H1 (cell line): ENCODE measurements at regions not wholly inside any gene's neighbourhood (a gene's known extent, or its start where the extent isn't known, plus 50 kb on each side); places are given as distances from the start of the nearest gene placed in this dataset.

Experiments used
- CTCF ChIA-PET: fragments of 300-600 bp; sonication (Branson Sonifier 250); formaldehyde crosslinking; loops from one replicate; lab custom pipeline; 2021; ENCODE audit not compliant: partially characterized antibody; lab: Charles Lee
- POLR2A ChIA-PET: fragments of 300-600 bp; sonication (Branson Sonifier 250); formaldehyde crosslinking; loops from one replicate; lab custom pipeline; 2021; ENCODE audit warnings: inconsistent platforms; ENCODE audit not compliant: partially characterized antibody; lab: Charles Lee
- DNase-seq, 2 experiments: peaks; one replicate each; pipeline versions ENCODE4 v3.0.0 to v3.0.0-alpha.2; 2010 to 2022; ENCODE audit warnings: low spot score in 2 of 2, low read depth in 1 of 2, mixed read lengths in 1 of 2
- FAIRE-seq: peaks from 2 replicates; lab custom pipeline; 2011; peaks lifted over from hg19 to GRCh38; lab: Jason Lieb, UNC
- H2AFZ ChIP-seq: 2 replicates; pipeline ENCODE4 v1.8.1; 2012; ENCODE audit warnings: low read length, inconsistent platforms
- H2AK5ac ChIP-seq: 2 replicates; pipeline ENCODE4 v1.6.1; 2013; ENCODE audit warnings: low read depth, low read length
- H2BK120ac ChIP-seq: replicated peaks from 2 replicates; pipeline ENCODE3; 2013; ENCODE audit warnings: low read depth, low read length, inconsistent platforms
- H2BK12ac ChIP-seq: 2 replicates; pipeline ENCODE4 v1.6.1; 2013; ENCODE audit warnings: low read depth, low read length
- H2BK15ac ChIP-seq: 2 replicates; pipeline ENCODE4 v1.6.1; 2013; ENCODE audit warnings: low read length
- H2BK20ac ChIP-seq: 2 replicates; pipeline ENCODE4 v1.6.1; 2013; ENCODE audit warnings: low read length
- H2BK5ac ChIP-seq: 2 replicates; pipeline ENCODE4 v1.6.1; 2013; ENCODE audit warnings: low read depth, low read length
- H3K14ac ChIP-seq: 2 replicates; pipeline ENCODE4 v1.6.1; 2013; ENCODE audit warnings: inconsistent platforms; ENCODE audit not compliant: insufficient read length
- H3K18ac ChIP-seq: 2 replicates; pipeline ENCODE4 v1.6.1; 2013; ENCODE audit warnings: low read length; ENCODE audit errors: extremely low read depth
- H3K23ac ChIP-seq: 2 replicates; pipeline ENCODE4 v1.6.1; 2013; ENCODE audit warnings: inconsistent platforms; ENCODE audit not compliant: insufficient read length
- H3K23me2 ChIP-seq: 2 replicates; pipeline ENCODE4 v1.6.1; 2013; ENCODE audit warnings: low read depth, low read length
- H3K27ac ChIP-seq: 2 replicates; pipeline ENCODE4 v1.6.1; 2011; ENCODE audit warnings: low read depth, low read length, inconsistent platforms
- H3K27me3 ChIP-seq, 4 experiments: replicated peaks in 1 of 4; 1 replicate in 1 of 4; 2 replicates in 3 of 4; pipeline versions ENCODE4 v1.6.1 to v1.8.1; 2011 to 2013; ENCODE audit warnings: low read length in 3 of 4, mild to moderate bottlenecking in 3 of 4, inconsistent platforms in 2 of 4, mixed read lengths in 2 of 4, moderate library complexity in 1 of 4; ENCODE audit not compliant: control insufficient read depth in 3 of 4, insufficient read depth in 3 of 4; ENCODE audit errors: extremely low read depth in 1 of 4
- H3K36me3 ChIP-seq, 4 experiments: 2 replicates each; pipeline versions ENCODE4 v1.6.1 to v1.8.1; 2011 to 2013; ENCODE audit warnings: mild to moderate bottlenecking in 4 of 4, low read length in 3 of 4, moderate library complexity in 2 of 4, control low read depth in 1 of 4, inconsistent platforms in 1 of 4; ENCODE audit not compliant: insufficient read depth in 4 of 4, control insufficient read depth in 2 of 4
- H3K4ac ChIP-seq: replicated peaks from 2 replicates; pipeline ENCODE3; 2013; ENCODE audit warnings: low read length, low read depth, mixed read lengths, inconsistent platforms; ENCODE audit not compliant: insufficient read length
- H3K4me1 ChIP-seq, 4 experiments: replicated peaks in 1 of 4; 1 replicate in 1 of 4; 2 replicates in 3 of 4; pipeline versions ENCODE4 v1.6.1 to v1.8.1; 2011 to 2013; ENCODE audit warnings: low read length in 3 of 4, inconsistent platforms in 2 of 4, mixed read lengths in 1 of 4; ENCODE audit not compliant: insufficient read depth in 4 of 4, control insufficient read depth in 3 of 4
- H3K4me2 ChIP-seq, 2 experiments: 2 replicates each; pipeline versions ENCODE4 v1.6.1 to v1.8.1; 2011 to 2013; ENCODE audit warnings: low read depth in 2 of 2, low read length in 2 of 2, control low read depth in 1 of 2, inconsistent platforms in 1 of 2, mild to moderate bottlenecking in 1 of 2; ENCODE audit not compliant: insufficient read depth in 1 of 2
- H3K4me3 ChIP-seq, 4 experiments: fragments of 200-600, 300-600 bp in 1 of 4; sonication (generic), shearing (Covaris generic), sonication (Bioruptor Twin) in 1 of 4; 2 replicates each; pipeline versions ENCODE4 v1.5.1 to v1.8.1; 2011 to 2016; ENCODE audit warnings: low read length in 4 of 4, low read depth in 3 of 4, control low read depth in 2 of 4, inconsistent platforms in 2 of 4, mild to moderate bottlenecking in 2 of 4, mixed read lengths in 1 of 4, moderate library complexity in 1 of 4; ENCODE audit not compliant: insufficient read depth in 2 of 4; ENCODE audit errors: extremely low read depth in 1 of 4
- H3K56ac ChIP-seq: replicated peaks from 2 replicates; pipeline ENCODE3; 2013; ENCODE audit warnings: low read depth, mild to moderate bottlenecking, mixed read lengths, low read length, inconsistent platforms; ENCODE audit not compliant: insufficient read length
- H3K79me1 ChIP-seq: 2 replicates; pipeline ENCODE4 v1.6.1; 2013; ENCODE audit warnings: low read depth, low read length, control low read depth
- H3K79me2 ChIP-seq, 2 experiments: 2 replicates each; pipeline versions ENCODE4 v1.6.1 to v1.8.1; 2012 to 2013; ENCODE audit warnings: low read length in 2 of 2, mild to moderate bottlenecking in 2 of 2, inconsistent platforms in 1 of 2; ENCODE audit not compliant: insufficient read depth in 2 of 2, control insufficient read depth in 1 of 2
- H3K9ac ChIP-seq, 4 experiments: replicated peaks in 1 of 4; 1 replicate in 1 of 4; 2 replicates in 3 of 4; pipeline versions ENCODE4 v1.6.1 to v1.8.1; 2011 to 2013; ENCODE audit warnings: low read depth in 3 of 4, low read length in 3 of 4, control low read depth in 2 of 4, mild to moderate bottlenecking in 2 of 4, moderate library complexity in 2 of 4, inconsistent platforms in 1 of 4; ENCODE audit errors: extremely low read depth in 1 of 4
- H3K9me3 ChIP-seq, 2 experiments: 2 replicates each; pipeline versions ENCODE4 v1.6.1 to v1.8.1; 2012 to 2013; ENCODE audit warnings: mild to moderate bottlenecking in 2 of 2, moderate library complexity in 2 of 2, control low read depth in 1 of 2, inconsistent platforms in 1 of 2, low read depth in 1 of 2, low read length in 1 of 2, mixed read lengths in 1 of 2; ENCODE audit not compliant: insufficient read depth in 2 of 2
- H4K20me1 ChIP-seq, 2 experiments: replicated peaks in 1 of 2; 2 replicates each; pipeline versions ENCODE3 to v1.8.1; 2011 to 2013; ENCODE audit warnings: inconsistent platforms in 2 of 2, low read length in 2 of 2, mild to moderate bottlenecking in 1 of 2; ENCODE audit not compliant: insufficient read depth in 2 of 2, control insufficient read depth in 1 of 2
- H4K5ac ChIP-seq: 2 replicates; pipeline ENCODE4 v1.6.1; 2013; ENCODE audit warnings: low read length, low read depth, mixed read lengths, inconsistent platforms; ENCODE audit not compliant: insufficient read length
- H4K8ac ChIP-seq: 2 replicates; pipeline ENCODE4 v1.8.0; 2013; ENCODE audit warnings: mild to moderate bottlenecking, moderate library complexity, low read length, inconsistent platforms; ENCODE audit not compliant: insufficient read depth; ENCODE audit errors: extremely low read depth
- H4K91ac ChIP-seq: replicated peaks from 2 replicates; pipeline ENCODE3; 2013; ENCODE audit warnings: low read length, mixed read lengths, inconsistent platforms; ENCODE audit not compliant: insufficient read length
- RAD21 ChIP-seq, 2 experiments: IDR thresholded peaks in 1 of 2; conservative IDR thresholded peaks in 1 of 2; 2 replicates each; pipeline ENCODE4 v1.6.1; 2011; ENCODE audit warnings: low read depth in 2 of 2, low read length in 2 of 2, improper control_type of control experiment in 1 of 2, inconsistent platforms in 1 of 2, mild to moderate bottlenecking in 1 of 2, moderate library complexity in 1 of 2
- RBBP5 ChIP-seq: IDR thresholded peaks from 2 replicates; pipeline ENCODE4 v1.7.1; 2012; ENCODE audit warnings: low read depth, mild to moderate bottlenecking, inconsistent platforms, low read length, moderate library complexity, borderline replicate concordance
- TBP ChIP-seq: IDR thresholded peaks from 2 replicates; pipeline ENCODE4 v1.6.1; 2011; ENCODE audit warnings: low read depth, low read length, improper control_type of control experiment
- WGBS, 2 experiments: shearing (Covaris generic) in 1 of 2; methylation state at CpG; one replicate each; pipeline versions ENCODE4 v1.1.6 to v1.1.7; 2013 to 2015; ENCODE audit warnings: low lambda C conversion rate in 2 of 2, mixed read lengths in 2 of 2, inconsistent platforms in 1 of 2, low coverage in 1 of 2, missing lambda C conversion rate in 1 of 2; ENCODE audit not compliant: insufficient replicate concordance in 2 of 2, insufficient coverage in 1 of 2, insufficient read length in 1 of 2; ENCODE audit errors: extremely low coverage in 1 of 2, missing lambda C conversion rate in 1 of 2; 5-methylcytosine and 5-hydroxymethylcytosine counted together

DNA sequence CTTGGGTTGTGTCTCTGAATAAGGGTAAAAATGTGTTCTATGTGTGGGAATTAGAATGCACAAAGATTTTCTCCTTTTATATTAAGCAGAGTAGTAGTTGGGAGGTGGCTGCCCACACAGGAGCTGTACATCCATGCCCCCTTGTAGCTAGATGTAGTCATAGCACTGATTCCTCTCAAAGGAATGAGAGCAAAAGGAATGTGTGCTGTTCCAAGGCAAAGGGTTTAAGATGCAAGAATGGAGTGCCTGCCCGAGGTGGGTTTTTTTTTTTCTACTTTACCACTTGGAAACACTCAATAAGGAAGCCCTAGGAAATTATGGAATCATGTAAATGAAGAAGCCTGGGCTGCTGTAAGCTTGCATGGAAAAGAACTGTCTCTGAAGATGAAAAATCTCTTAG is 2183.2 kb upstream of the AGA start:
- no peak overlapping the region for H4K91ac ChIP-seq

More for the DNA sequence above, 2183.2 kb upstream of the AGA start:
- Histone ChIP-seq H3K9me3 (no peaks in the 10 kb centered on the region), H3K4me3 (no peak overlapping the region), H2BK5ac (no peak overlapping the region), H3K79me1 (no peaks in the 10 kb centered on the region), H3K14ac (no peak overlapping the region), H3K36me3 (no peaks in the 10 kb centered on the region), H3K4me1 (no peaks in the 10 kb centered on the region; a peak in 1 of 7 replicates), H3K23me2 (no peaks in the 10 kb centered on the region; the same call in 1 of the 2 replicates), H4K8ac (no peak overlapping the region), H3K18ac (no peak overlapping the region), H3K27me3 (no peaks in the 10 kb centered on the region), H3K9ac (no peak overlapping the region), H2AFZ (0 out of 2 replicates have a peak overlapping the region, but pooled peaks have one; percentile 89), H3K23ac (no peak overlapping the region), H2AK5ac (no peak overlapping the region), H3K79me2 (no peaks in the 10 kb centered on the region), H3K27ac (no peak overlapping the region), H4K20me1 (no peaks in the 10 kb centered on the region), H2BK15ac (no peak overlapping the region), H4K5ac (no peak overlapping the region), H2BK120ac (no peak overlapping the region), H3K56ac (no peak overlapping the region), H2BK12ac (no peak overlapping the region), H3K4me2 (no peak overlapping the region), H3K4ac (no peak overlapping the region)
- POLR2A ChIA-PET: interaction anchor here (0.5 kb wide), 1 partner anchor 317 kb away, joined by 4 read pairs; no protein-coding TSS in a partner anchor
- DNase-seq: no peak
- FAIRE-seq: no peak
- WGBS, 2 experiments: 63% methylated on average over 1 of the region's 1 CpG; no CpG with 5 or more reads in 1 of the 2 experiments
- CTCF ChIA-PET: interaction anchor here (1.1 to 1.3 kb wide), 3 partner anchors 10 to 184 kb away, joined by 3 to 4 read pairs (median 4); no protein-coding TSS in a partner anchor
- TF ChIP-seq RAD21 (IDR thresholded peaks at IDR 0.05 in 1 of 2, conservative IDR thresholded peaks at IDR 0.05 in 1 of 2; ENCODE audit: low read depth in 2 of 2, low read length in 2 of 2): peak; percentile 27 to 30; a peak in 3 of 4 replicates
- TF ChIP-seq RBBP5: no peak
- TF ChIP-seq TBP: no peak
- TF ChIP-seq, all 59 proteins: peak for 1
- H2BK20ac ChIP-seq: no peak overlapping the region
